ENCODE measurements at regions not wholly inside any gene's neighbourhood (a gene's known extent, or its start where the extent isn't known, plus 50 kb on each side); places are given as distances from the start of the nearest gene placed in this dataset.

DNA sequence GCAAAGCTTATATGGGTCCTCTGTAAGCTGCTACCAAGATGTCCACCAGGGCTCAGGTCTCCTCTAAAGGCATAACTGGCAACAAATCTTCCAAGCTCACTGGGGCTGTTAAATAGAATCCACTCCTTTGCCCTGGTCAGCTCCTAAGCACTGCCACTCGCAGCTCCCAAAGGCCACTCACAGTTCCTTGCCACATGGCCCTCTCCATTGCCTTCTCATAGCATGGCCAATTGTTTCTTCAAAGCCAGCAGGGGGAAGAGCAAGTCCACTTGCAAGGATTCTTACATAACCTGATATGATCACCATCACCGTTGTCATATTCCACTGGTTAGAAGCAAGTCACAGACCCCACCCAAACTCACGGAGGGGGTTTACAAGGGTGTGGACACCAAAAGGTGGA is 199.5 kb downstream of the SUCLA2 start:
- intact Hi-C loops (cut with DNase I), result no loop called here
- TF ChIP-seq, protein P1, sequence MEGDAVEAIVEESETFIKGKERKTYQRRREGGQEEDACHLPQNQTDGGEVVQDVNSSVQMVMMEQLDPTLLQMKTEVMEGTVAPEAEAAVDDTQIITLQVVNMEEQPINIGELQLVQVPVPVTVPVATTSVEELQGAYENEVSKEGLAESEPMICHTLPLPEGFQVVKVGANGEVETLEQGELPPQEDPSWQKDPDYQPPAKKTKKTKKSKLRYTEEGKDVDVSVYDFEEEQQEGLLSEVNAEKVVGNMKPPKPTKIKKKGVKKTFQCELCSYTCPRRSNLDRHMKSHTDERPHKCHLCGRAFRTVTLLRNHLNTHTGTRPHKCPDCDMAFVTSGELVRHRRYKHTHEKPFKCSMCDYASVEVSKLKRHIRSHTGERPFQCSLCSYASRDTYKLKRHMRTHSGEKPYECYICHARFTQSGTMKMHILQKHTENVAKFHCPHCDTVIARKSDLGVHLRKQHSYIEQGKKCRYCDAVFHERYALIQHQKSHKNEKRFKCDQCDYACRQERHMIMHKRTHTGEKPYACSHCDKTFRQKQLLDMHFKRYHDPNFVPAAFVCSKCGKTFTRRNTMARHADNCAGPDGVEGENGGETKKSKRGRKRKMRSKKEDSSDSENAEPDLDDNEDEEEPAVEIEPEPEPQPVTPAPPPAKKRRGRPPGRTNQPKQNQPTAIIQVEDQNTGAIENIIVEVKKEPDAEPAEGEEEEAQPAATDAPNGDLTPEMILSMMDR (IDR thresholded peaks at IDR 0.05), result no peak
- no peaks in the 10 kb centered on the region for H3K4me1 ChIP-seq
- no peak for DNase-seq
- no peaks in the 10 kb centered on the region for H3K27me3 ChIP-seq
- H3K9me3 ChIP-seq, result no peaks in the 10 kb centered on the region
- no peak overlapping the region for H3K4me3 ChIP-seq
- H3K36me3 ChIP-seq, result no peaks in the 10 kb centered on the region
- no peak overlapping the region for H3K27ac ChIP-seq
- no peak overlapping the region for H3K9ac ChIP-seq (ENCODE audit: low read depth in 2 of 2, low read length in 2 of 2)

DNA sequence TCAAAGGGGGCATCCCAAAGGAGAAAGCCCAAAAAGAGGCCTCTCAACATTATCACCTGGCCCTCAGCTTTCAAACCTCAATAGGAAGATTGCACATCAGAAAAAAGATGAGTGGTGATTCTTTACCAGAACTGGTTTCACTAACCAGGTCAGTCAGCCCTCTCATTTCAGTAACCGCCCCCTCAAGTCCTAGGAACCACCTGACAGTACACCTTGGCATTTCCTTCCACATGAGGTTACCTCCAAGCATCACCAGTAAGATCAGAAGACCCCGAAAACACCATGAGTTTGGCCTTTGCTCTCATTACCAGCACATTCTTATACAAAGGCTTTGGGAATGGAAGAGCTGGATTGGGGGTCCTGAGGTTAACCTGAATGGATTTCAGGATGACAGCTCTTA is 200.5 kb downstream of the SUCLA2 start:
- H3K4me1 ChIP-seq, result no peaks in the 10 kb centered on the region
- no peak for DNase-seq
- no peaks in the 10 kb centered on the region for H3K27me3 ChIP-seq
- TF ChIP-seq, protein P1 (IDR thresholded peaks at IDR 0.05), result no peak
- H3K36me3 ChIP-seq, result no peaks in the 10 kb centered on the region
- no peak overlapping the region for H3K4me3 ChIP-seq
- no peaks in the 10 kb centered on the region for H3K9me3 ChIP-seq
- no peak overlapping the region for H3K9ac ChIP-seq (ENCODE audit: low read depth in 2 of 2, low read length in 2 of 2)
- intact Hi-C loops (cut with DNase I), result no loop called here
- no peak overlapping the region for H3K27ac ChIP-seq

DNA sequence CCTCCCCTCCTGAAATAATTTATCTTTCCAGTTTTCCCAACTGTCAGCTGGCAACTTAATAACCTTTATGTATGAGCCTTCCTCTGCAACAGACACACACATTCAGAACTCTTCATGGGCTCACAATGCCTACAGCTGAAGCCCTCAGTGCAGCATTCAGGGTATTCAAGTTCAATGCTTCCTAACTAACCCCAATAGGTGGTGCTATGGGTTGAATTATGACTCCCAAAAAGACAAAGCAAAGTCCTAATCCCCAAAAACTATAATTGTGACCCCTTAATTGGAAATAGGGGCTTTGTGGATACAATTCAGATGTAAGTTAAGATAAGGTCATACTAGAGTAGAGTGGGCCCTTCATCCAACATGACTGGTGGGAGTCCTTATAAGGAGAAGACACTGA is 202.2 kb downstream of the SUCLA2 start:
- Histone ChIP-seq H3K36me3 (no peaks in the 10 kb centered on the region), H3K4me3 (no peak overlapping the region), H3K4me1 (no peaks in the 10 kb centered on the region), H3K9me3 (no peaks in the 10 kb centered on the region), H3K27me3 (no peaks in the 10 kb centered on the region), H3K27ac (no peak overlapping the region), H3K9ac (ENCODE audit: low read depth in 2 of 2, low read length in 2 of 2) (no peak overlapping the region)
- TF ChIP-seq, protein P1 (IDR thresholded peaks at IDR 0.05), result no peak
- no peak for DNase-seq
- intact Hi-C loops (cut with DNase I), result no loop called here

DNA sequence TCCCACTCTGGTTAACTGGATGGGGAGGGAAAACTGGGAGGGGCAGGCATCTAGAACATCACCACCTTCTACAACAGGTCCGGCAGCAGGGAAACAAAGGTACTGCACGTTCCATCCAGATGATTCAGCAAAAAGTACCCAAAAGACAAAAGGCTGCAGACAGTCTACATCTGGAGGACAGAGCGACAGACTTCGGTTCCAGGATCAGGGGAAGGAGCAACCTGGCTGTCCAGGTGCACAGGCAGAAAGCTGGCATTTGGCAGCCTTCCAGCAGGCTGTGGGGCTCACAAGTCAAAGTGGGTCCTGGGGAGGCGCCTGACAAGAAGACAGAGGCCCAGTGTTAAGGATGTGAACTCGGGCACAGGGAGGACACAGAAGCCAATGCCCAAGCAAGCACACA is 202.9 kb downstream of the SUCLA2 start:
- Histone ChIP-seq H3K4me3 (no peak overlapping the region), H3K27ac (no peak overlapping the region), H3K9ac (ENCODE audit: low read depth in 2 of 2, low read length in 2 of 2) (no peak overlapping the region), H3K36me3 (no peaks in the 10 kb centered on the region), H3K9me3 (no peaks in the 10 kb centered on the region), H3K27me3 (no peaks in the 10 kb centered on the region), H3K4me1 (no peaks in the 10 kb centered on the region)
- TF ChIP-seq, protein P1 (IDR thresholded peaks at IDR 0.05), result no peak
- no peak for DNase-seq
- intact Hi-C loops (cut with DNase I), result no loop called here

DNA sequence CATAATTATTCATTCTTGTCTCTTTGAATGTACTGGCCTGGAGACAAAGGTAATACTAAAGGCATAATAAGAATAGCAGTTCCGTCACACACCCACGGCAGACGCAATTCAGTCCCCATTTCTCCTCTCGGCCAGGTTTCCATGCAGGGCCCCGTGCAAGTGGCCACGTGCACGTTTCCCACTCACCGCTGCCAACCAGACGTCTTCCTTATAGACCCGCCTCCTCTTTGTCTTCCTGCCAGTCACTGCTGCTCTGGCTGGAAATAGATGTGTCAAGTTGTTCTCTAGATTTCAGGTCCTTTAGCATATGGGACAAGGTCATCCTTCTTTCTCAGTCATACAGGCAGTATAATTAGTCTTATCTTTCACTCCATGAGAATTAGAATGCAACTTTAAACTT is 204.3 kb downstream of the SUCLA2 start:
- no peaks in the 10 kb centered on the region for H3K27me3 ChIP-seq
- no peaks in the 10 kb centered on the region for H3K4me1 ChIP-seq
- H3K36me3 ChIP-seq, result no peaks in the 10 kb centered on the region
- H3K27ac ChIP-seq, result no peak overlapping the region
- no peaks in the 10 kb centered on the region for H3K9me3 ChIP-seq
- TF ChIP-seq, protein P1 (IDR thresholded peaks at IDR 0.05), result no peak
- H3K9ac ChIP-seq (ENCODE audit: low read depth in 2 of 2, low read length in 2 of 2), result no peak overlapping the region
- no peak for DNase-seq
- no peak overlapping the region for H3K4me3 ChIP-seq
- intact Hi-C loops (cut with DNase I), result no loop called here

DNA sequence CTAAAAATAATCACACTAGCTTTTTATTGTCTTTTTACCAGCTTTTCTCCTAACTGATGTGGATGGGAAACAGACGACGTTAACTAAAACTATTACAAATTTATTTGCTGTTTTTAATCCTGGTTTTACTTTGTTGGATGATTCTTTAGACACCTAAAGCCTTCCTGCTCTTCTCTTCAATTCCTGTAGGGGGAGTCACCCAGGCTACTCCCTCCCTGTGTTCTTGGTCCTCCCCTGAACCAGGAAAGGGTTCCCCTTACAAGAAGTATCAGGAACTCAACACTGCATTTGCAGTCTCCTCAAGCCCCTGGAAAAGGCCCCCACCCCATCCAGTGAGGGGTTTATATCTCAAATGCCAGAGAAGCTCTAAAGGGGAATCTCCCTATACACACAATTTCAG is 206.1 kb downstream of the SUCLA2 start:
- Histone ChIP-seq H3K4me1 (no peaks in the 10 kb centered on the region), H3K27me3 (no peaks in the 10 kb centered on the region), H3K4me3 (no peak overlapping the region), H3K9me3 (no peaks in the 10 kb centered on the region), H3K9ac (ENCODE audit: low read depth in 2 of 2, low read length in 2 of 2) (no peak overlapping the region), H3K36me3 (no peaks in the 10 kb centered on the region), H3K27ac (no peak overlapping the region)
- DNase-seq, result no peak
- intact Hi-C loops (cut with DNase I), result no loop called here
- TF ChIP-seq, protein P1 (IDR thresholded peaks at IDR 0.05), result peak; percentile 21

Data from colonic mucosa (tissue), 4 donors.